DOHH2 (cell line): ENCODE measurements at regions not wholly inside any gene's neighbourhood (a gene's known extent, or its start where the extent isn't known, plus 50 kb on each side); places are given as distances from the start of the nearest gene placed in this dataset.

ENCODE experiments used
- H3F3A ChIP-seq: fragments of 200-600 bp; sonication (generic), shearing (Covaris generic); 2 replicates; pipeline ENCODE4 v1.6.0; 2016; ENCODE audit warnings: antibody characterized with exemption, mild to moderate bottlenecking; ENCODE audit not compliant: control insufficient read depth, insufficient read depth
- H3K27ac ChIP-seq: fragments of 200-600 bp; sonication (generic); 2 replicates; pipeline ENCODE4 v1.5.1; 2014; ENCODE audit warnings: low read depth, mild to moderate bottlenecking, low read length, moderate library complexity
- H3K27me3 ChIP-seq: fragments of 200-600 bp; sonication (generic); 2 replicates; pipeline ENCODE4 v1.6.1; 2014; ENCODE audit warnings: mild to moderate bottlenecking, low read length, mixed read lengths; ENCODE audit not compliant: control insufficient read depth
- H3K36me3 ChIP-seq: fragments of 200-600 bp; sonication (generic); 2 replicates; pipeline ENCODE4 v1.6.1; 2014; ENCODE audit warnings: mild to moderate bottlenecking, low read length, moderate library complexity, mixed read lengths; ENCODE audit not compliant: control insufficient read depth
- H3K4me1 ChIP-seq: fragments of 200-600 bp; sonication (generic); 2 replicates; pipeline ENCODE4 v1.6.1; 2014; ENCODE audit warnings: mild to moderate bottlenecking, low read length, mixed read lengths; ENCODE audit not compliant: control insufficient read depth
- H3K4me2 ChIP-seq: fragments of 200-600 bp; sonication (generic); 2 replicates; pipeline ENCODE4 v1.6.0; 2014; ENCODE audit warnings: mild to moderate bottlenecking, low read length, moderate library complexity
- H3K4me3 ChIP-seq: fragments of 200-600 bp; sonication (generic); 2 replicates; pipeline ENCODE4 v1.5.1; 2014; ENCODE audit warnings: mild to moderate bottlenecking, low read length, mixed read lengths
- H3K79me2 ChIP-seq: fragments of 200-600 bp; sonication (generic); 2 replicates; pipeline ENCODE4 v1.6.1; 2014; ENCODE audit warnings: mild to moderate bottlenecking, low read length, mixed read lengths; ENCODE audit not compliant: control insufficient read depth
- H3K9me2 ChIP-seq: fragments of 200-600 bp; sonication (generic); replicated peaks from 2 replicates; pipeline ENCODE4 v1.6.1; 2014; ENCODE audit warnings: mild to moderate bottlenecking, low read length, mixed read lengths; ENCODE audit not compliant: control insufficient read depth
- H3K9me3 ChIP-seq: fragments of 200-600 bp; sonication (generic); 2 replicates; pipeline ENCODE4 v1.6.1; 2014; ENCODE audit warnings: antibody characterized with exemption, low read length, mixed read lengths; ENCODE audit not compliant: control insufficient read depth, insufficient read depth
- H4K20me1 ChIP-seq: fragments of 200-600 bp; sonication (generic); 2 replicates; pipeline ENCODE4 v1.6.0; 2014; ENCODE audit warnings: low read depth, mild to moderate bottlenecking, antibody characterized with exemption, low read length, moderate library complexity; ENCODE audit not compliant: control insufficient read depth, insufficient read depth
- CTCF ChIP-seq: fragments of 200-600 bp; sonication (generic); IDR thresholded peaks from one replicate; pipeline ENCODE4 v1.5.1; 2014; ENCODE audit warnings: antibody characterized with exemption, mild to moderate bottlenecking, low read depth, low read length; ENCODE audit not compliant: poor library complexity, severe bottlenecking
- EZH2phosphoT487 ChIP-seq: fragments of 200-600 bp; sonication (generic); IDR thresholded peaks from 2 replicates; pipeline ENCODE4 v1.6.1; 2017; ENCODE audit warnings: borderline replicate concordance, mild to moderate bottlenecking, antibody characterized with exemption, low read length, moderate library complexity, mixed read lengths

DNA sequence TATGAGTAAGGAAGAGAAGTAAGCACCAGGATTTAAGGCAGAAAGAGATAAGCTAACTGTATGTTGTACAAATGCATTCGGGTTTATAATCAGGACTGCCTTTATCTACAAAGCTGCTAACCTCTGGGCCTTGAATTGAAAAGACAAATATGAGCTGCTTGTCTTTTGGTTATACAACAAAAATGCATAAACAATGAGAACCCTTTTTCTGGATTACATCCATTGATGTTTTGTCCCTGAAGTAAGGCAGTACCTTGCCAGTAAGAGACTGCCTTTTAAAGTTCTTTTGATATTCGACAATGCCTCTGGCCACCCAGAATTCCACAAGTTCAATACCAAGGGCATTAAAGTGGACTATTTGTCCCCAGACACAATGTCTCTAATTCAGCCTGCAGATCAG, 280.7 kb downstream of the ZNF621 start:
- H3K4me3 ChIP-seq = no peak overlapping the region
- no peaks in the 10 kb centered on the region for H3K9me2 ChIP-seq
- no peaks in the 10 kb centered on the region; the same call in 1 of the 2 replicates for H3K27me3 ChIP-seq
- H3K4me2 ChIP-seq = no peak overlapping the region
- no peaks in the 10 kb centered on the region for H4K20me1 ChIP-seq
- H3K79me2 ChIP-seq = no peaks in the 10 kb centered on the region
- H3K36me3 ChIP-seq = no peaks in the 10 kb centered on the region
- peaks cover 4% of the 10 kb centered on the region; the same call in 1 of the 2 replicates for H3K9me3 ChIP-seq
- no peak overlapping the region for H3K27ac ChIP-seq
- H3K4me1 ChIP-seq = no peaks in the 10 kb centered on the region
- TF ChIP-seq EZH2phosphoT487 (no peak), CTCF (no peak)
- no peaks in the 10 kb centered on the region for H3F3A ChIP-seq

DNA sequence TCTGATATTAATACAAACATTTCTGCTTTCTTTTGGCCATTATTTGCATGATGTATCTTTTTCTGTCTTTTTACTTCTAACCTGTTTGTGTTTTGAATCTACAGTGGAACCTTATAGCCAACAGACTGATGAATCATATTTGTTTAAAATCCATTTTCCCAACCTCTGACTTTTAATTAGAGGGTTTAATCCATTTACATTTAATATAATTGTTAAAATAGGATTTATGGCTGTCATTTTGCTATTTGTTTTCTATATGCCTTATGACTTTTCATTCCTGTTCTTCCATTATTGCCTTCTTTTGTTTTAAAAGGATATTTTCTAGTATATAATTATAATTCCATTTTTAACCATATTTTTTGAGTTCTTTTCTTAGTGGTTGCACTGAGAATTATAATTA, 286.1 kb downstream of the ZNF621 start:
- H4K20me1 ChIP-seq = no peaks in the 10 kb centered on the region
- H3K9me2 ChIP-seq = no peaks in the 10 kb centered on the region
- no peaks in the 10 kb centered on the region for H3F3A ChIP-seq
- H3K9me3 ChIP-seq = peaks cover 11% of the 10 kb centered on the region; the same call in 1 of the 2 replicates
- H3K4me1 ChIP-seq = no peaks in the 10 kb centered on the region
- H3K4me3 ChIP-seq = no peak overlapping the region
- no peaks in the 10 kb centered on the region for H3K79me2 ChIP-seq
- H3K4me2 ChIP-seq = no peak overlapping the region
- no peaks in the 10 kb centered on the region for H3K36me3 ChIP-seq
- 0 out of 2 replicates have a peak, but pooled peaks cover 2% of the 10 kb centered on the region for H3K27me3 ChIP-seq
- H3K27ac ChIP-seq = no peak overlapping the region
- TF ChIP-seq EZH2phosphoT487 (no peak), CTCF (no peak)

DNA sequence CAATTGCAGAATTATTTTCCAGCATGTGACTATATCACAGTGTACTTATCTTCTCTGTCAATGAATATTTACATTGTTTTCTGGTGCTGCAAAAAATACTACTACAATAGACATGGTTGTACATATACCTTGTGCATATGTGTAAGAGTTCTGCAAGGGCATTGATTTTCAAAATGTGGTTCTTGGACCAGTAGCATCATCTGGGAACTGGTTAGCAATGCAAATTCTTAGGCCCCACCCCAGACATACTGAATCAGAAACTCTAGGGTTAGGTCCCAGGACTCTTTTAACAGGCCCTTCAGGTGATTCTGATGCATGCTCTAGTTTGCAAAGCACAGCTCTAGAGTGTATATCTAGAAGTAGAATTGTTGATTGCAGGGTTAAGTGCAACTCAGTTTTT, 292.3 kb downstream of the ZNF621 start:
- Histone ChIP-seq H3K79me2 (no peaks in the 10 kb centered on the region), H4K20me1 (no peaks in the 10 kb centered on the region), H3K27ac (no peak overlapping the region), H3K36me3 (no peaks in the 10 kb centered on the region), H3K4me1 (no peaks in the 10 kb centered on the region), H3K4me3 (no peak overlapping the region), H3K27me3 (0 out of 2 replicates have a peak, but pooled peaks cover 3% of the 10 kb centered on the region), H3K4me2 (no peak overlapping the region), H3K9me2 (no peaks in the 10 kb centered on the region), H3K9me3 (no peaks in the 10 kb centered on the region), H3F3A (no peaks in the 10 kb centered on the region)
- TF ChIP-seq CTCF (no peak), EZH2phosphoT487 (no peak)

DNA sequence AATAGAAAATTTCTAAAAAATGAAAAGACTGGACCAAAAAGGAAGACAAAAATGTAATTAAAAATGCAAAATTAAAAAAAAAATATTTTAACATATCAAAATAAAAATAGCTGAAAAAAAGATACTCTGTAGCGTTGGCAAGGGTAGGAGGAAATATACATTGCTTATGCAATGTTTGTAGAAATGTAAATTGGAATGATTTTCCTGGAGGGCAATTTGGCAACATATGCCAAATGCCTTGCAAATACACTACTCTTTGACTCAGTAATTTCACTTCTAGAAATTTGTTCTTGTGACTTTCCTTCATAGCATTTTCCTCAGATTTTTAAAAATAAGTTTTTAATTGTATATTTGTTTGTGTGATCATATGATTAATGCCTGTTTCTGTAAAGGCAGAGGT, 296.6 kb downstream of the ZNF621 start:
- no peaks in the 10 kb centered on the region for H3K4me1 ChIP-seq
- no peaks in the 10 kb centered on the region for H3K79me2 ChIP-seq
- no peaks in the 10 kb centered on the region for H3K9me3 ChIP-seq
- no peak overlapping the region for H3K4me2 ChIP-seq
- H4K20me1 ChIP-seq = no peaks in the 10 kb centered on the region
- H3F3A ChIP-seq = no peaks in the 10 kb centered on the region
- H3K9me2 ChIP-seq = 0 out of 2 replicates have a peak, but pooled peaks cover 3% of the 10 kb centered on the region
- H3K27ac ChIP-seq = no peak overlapping the region
- no peaks in the 10 kb centered on the region for H3K36me3 ChIP-seq
- no peak overlapping the region for H3K4me3 ChIP-seq
- TF ChIP-seq EZH2phosphoT487 (no peak), CTCF (no peak)
- no peaks in the 10 kb centered on the region for H3K27me3 ChIP-seq
